ENCODE measurements at regions not wholly inside any gene's neighbourhood (a gene's known extent, or its start where the extent isn't known, plus 50 kb on each side); places are given as distances from the start of the nearest gene placed in this dataset.

DNA sequence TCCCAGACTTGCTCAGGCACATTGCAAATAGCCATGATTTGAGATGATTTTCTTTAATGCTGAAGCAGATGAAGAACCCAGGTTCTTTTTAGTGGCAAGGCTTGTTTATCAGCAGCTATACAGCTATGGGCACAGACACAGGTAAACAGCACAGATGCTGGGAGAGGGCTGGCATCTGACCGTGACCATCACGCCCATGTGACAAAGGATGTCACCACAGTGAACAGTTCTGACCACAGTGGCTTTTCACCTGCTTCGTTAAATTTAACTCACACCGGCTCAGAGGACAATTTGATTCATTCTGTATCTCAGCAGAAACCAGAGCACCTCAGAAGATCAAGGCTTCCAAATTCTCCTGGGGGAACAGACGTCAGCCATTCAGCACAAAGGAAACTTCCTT, 142.6 kb downstream of the CDH26 start:
- TF ChIP-seq, protein P1, sequence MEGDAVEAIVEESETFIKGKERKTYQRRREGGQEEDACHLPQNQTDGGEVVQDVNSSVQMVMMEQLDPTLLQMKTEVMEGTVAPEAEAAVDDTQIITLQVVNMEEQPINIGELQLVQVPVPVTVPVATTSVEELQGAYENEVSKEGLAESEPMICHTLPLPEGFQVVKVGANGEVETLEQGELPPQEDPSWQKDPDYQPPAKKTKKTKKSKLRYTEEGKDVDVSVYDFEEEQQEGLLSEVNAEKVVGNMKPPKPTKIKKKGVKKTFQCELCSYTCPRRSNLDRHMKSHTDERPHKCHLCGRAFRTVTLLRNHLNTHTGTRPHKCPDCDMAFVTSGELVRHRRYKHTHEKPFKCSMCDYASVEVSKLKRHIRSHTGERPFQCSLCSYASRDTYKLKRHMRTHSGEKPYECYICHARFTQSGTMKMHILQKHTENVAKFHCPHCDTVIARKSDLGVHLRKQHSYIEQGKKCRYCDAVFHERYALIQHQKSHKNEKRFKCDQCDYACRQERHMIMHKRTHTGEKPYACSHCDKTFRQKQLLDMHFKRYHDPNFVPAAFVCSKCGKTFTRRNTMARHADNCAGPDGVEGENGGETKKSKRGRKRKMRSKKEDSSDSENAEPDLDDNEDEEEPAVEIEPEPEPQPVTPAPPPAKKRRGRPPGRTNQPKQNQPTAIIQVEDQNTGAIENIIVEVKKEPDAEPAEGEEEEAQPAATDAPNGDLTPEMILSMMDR (IDR thresholded peaks at IDR 0.05): no peak
- TF ChIP-seq POLR2A (IDR thresholded peaks at IDR 0.05): no peak

Data from uterus (tissue), 2 donors.